Panc1 (cell line): ENCODE measurements at regions not wholly inside any gene's neighbourhood (a gene's known extent, or its start where the extent isn't known, plus 50 kb on each side); places are given as distances from the start of the nearest gene placed in this dataset.

Experiments
- ATAC-seq: fragments of 200-7000 bp; cut with Tn5 transposase; 2 replicates; pipeline ENCODE4 v1.9.1; 2020; ENCODE audit warnings: mild to moderate bottlenecking, moderate library complexity
- BruUV-seq: library from RNA; stranded (reverse); fragments of 400-500 nt; replicated peaks from 2 replicates; lab custom pipeline; 2021; lab: Mats Ljungman, UMichigan
- CTCF ChIA-PET: fragments of 300-600 bp; sonication (Branson Sonifier 250); formaldehyde crosslinking; loops from one replicate; lab custom pipeline; 2022; ENCODE audit warnings: antibody characterized with exemption; lab: Charles Lee
- POLR2A ChIA-PET: fragments of 300-600 bp; sonication (Branson Sonifier 250); formaldehyde crosslinking; loops from one replicate; lab custom pipeline; 2022; ENCODE audit warnings: antibody characterized with exemption; lab: Charles Lee
- DNase-seq: peaks from one replicate; pipeline ENCODE4 v3.0.0-alpha.2; 2010; ENCODE audit warnings: low read depth, low spot score
- H3K27ac ChIP-seq: 2 replicates; pipeline ENCODE4 v1.5.1; 2011; ENCODE audit warnings: mild to moderate bottlenecking, low read length, inconsistent platforms
- H3K27me3 ChIP-seq: fragments of 200-500 bp; sonication (Bioruptor generic); 2 replicates; pipeline ENCODE4 v1.6.0; 2014; ENCODE audit warnings: low read length, inconsistent platforms; ENCODE audit not compliant: control insufficient read depth, insufficient read depth
- H3K36me3 ChIP-seq: fragments of 200-500 bp; sonication (Bioruptor generic); 2 replicates; pipeline ENCODE4 v1.5.1; 2014; ENCODE audit warnings: inconsistent platforms, mild to moderate bottlenecking, low read length, moderate library complexity; ENCODE audit not compliant: control insufficient read depth, insufficient read depth
- H3K4me1 ChIP-seq: 2 replicates; pipeline ENCODE4 v1.5.1; 2011; ENCODE audit warnings: inconsistent platforms, mild to moderate bottlenecking, low read length, moderate library complexity; ENCODE audit not compliant: control insufficient read depth, insufficient read depth
- H3K4me3 ChIP-seq, 2 experiments: 2 replicates each; pipeline ENCODE4 v1.5.1; 2011 to 2012; ENCODE audit warnings: low read depth in 2 of 2, low read length in 2 of 2, mild to moderate bottlenecking in 2 of 2, inconsistent platforms in 1 of 2, moderate library complexity in 1 of 2
- H3K9me3 ChIP-seq: fragments of 200-500 bp; sonication (Bioruptor generic); 2 replicates; pipeline ENCODE4 v1.5.1; 2014; ENCODE audit warnings: low read depth, mild to moderate bottlenecking, inconsistent platforms, low read length, moderate library complexity; ENCODE audit not compliant: control insufficient read depth, insufficient read depth
- CTCF ChIP-seq: fragments of 450-650 bp; IDR thresholded peaks from 2 replicates; pipeline ENCODE4 v1.5.1; 2017; ENCODE audit warnings: mild to moderate bottlenecking
- POLR2AphosphoS5 ChIP-seq: IDR thresholded peaks from 2 replicates; pipeline ENCODE4 v1.6.1; 2012; ENCODE audit warnings: mild to moderate bottlenecking, low read depth, low read length, moderate library complexity
- REST ChIP-seq, 2 experiments: IDR thresholded peaks; 2 replicates each; pipeline ENCODE4 v1.6.1; 2011 to 2012; ENCODE audit warnings: low read depth in 2 of 2, control low read depth in 1 of 2, low read length in 1 of 2, mild to moderate bottlenecking in 1 of 2, moderate library complexity in 1 of 2; ENCODE audit not compliant: insufficient read depth in 1 of 2
- SIN3A ChIP-seq: IDR thresholded peaks from 2 replicates; pipeline ENCODE4 v1.6.1; 2012; ENCODE audit warnings: low read depth, mild to moderate bottlenecking, low read length, moderate library complexity, borderline replicate concordance; ENCODE audit not compliant: insufficient read depth
- TCF7L2 ChIP-seq: IDR thresholded peaks from 2 replicates; pipeline ENCODE4 v1.6.1; 2011; ENCODE audit warnings: mild to moderate bottlenecking, low read depth, low read length, inconsistent platforms
- in situ Hi-C: cut with HindIII; loops from 2 replicates; pipeline ENCODE4 v1.10.0; 2016; ENCODE audit warnings: low sequenced_read_pairs, low pct_unique_long_range_greater_than_20kb
- intact Hi-C: fragments of 100-400 bp; cut with micrococcal nuclease; formaldehyde crosslinking; loops from one replicate; pipeline ENCODE4 v1.10.0; 2022; ENCODE audit not compliant: unreplicated experiment

DNA sequence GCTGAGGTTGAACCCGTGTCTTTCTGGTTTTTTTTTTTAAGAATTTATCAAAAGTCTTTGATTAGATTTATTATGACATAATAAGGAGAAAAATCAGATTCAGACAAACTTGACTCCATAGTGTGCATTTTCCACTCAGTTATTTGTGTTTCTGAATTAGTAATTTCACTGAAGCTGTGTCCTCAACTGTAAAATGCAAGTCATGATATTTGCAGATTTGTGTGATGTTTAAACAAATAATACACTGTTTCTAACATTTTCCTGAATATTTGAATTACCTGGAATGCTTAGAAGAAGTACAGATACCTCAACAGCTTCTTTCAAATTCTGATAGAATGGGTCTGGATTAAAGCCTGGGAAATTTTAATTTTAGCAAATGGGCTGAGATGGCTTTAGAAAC lies 1050.3 kb upstream of the MAP3K7 start:
- ATAC-seq (no peak), DNase-seq (no peak)
- POLR2A ChIA-PET, result no interaction called here
- intact Hi-C loops, result no loop called here
- in situ Hi-C loops, result no loop called here
- BruUV-seq, result no TSS peak
- Histone ChIP-seq H3K27ac (no peak overlapping the region), H3K9me3 (no peaks in the 10 kb centered on the region), H3K27me3 (no peaks in the 10 kb centered on the region), H3K36me3 (no peaks in the 10 kb centered on the region), H3K4me1 (no peaks in the 10 kb centered on the region), H3K4me3 (no peak overlapping the region)
- CTCF ChIA-PET, result no interaction called here
- TF ChIP-seq POLR2AphosphoS5 (no peak), CTCF (no peak), TCF7L2 (no peak), REST (IDR thresholded peaks at IDR 0.05; ENCODE audit: insufficient read depth in 1 of 2, low read depth in 2 of 2, low read length in 1 of 2) (no peak), SIN3A (no peak)

DNA sequence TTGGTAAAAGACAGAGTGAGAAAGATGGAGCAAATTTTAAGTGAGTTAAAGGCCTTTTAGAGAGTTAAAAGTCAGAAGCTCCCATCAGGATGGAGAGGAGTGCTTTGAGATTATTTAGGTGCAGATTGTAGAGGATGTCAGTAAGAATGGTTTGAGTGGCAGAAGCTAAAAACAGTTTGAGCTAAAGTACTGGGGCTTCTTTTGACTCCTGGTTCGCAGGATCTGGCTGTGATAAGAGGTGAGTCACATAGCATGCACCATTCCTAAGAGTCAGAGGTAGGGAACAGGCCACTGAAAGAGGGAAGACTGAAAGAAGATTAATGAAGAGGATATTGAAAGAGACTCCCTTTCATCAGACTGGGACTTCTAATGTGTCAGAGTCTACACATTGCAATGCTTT lies 1047.9 kb upstream of the MAP3K7 start:
- Histone ChIP-seq H3K9me3 (no peaks in the 10 kb centered on the region), H3K4me1 (no peaks in the 10 kb centered on the region), H3K27ac (no peak overlapping the region), H3K4me3 (no peak overlapping the region), H3K27me3 (no peaks in the 10 kb centered on the region), H3K36me3 (no peaks in the 10 kb centered on the region)
- in situ Hi-C loops, result no loop called here
- TF ChIP-seq SIN3A (no peak), REST (IDR thresholded peaks at IDR 0.05; ENCODE audit: insufficient read depth in 1 of 2, low read depth in 2 of 2, low read length in 1 of 2) (no peak), TCF7L2 (no peak), CTCF (no peak), POLR2AphosphoS5 (no peak)
- no peak for DNase-seq
- ChIA-PET CTCF (no interaction called here), POLR2A (no interaction called here)
- no peak for ATAC-seq
- intact Hi-C loops, result no loop called here
- no TSS peak for BruUV-seq
